ENCODE measurements at regions not wholly inside any gene's neighbourhood (a gene's known extent, or its start where the extent isn't known, plus 50 kb on each side); places are given as distances from the start of the nearest gene placed in this dataset.

GRCh38 chr1:88398338-88398737, 285.7 kb upstream of the PKN2 start:
- no peak overlapping the region for H3K27ac Mint-ChIP-seq
- H3K36me3 Mint-ChIP-seq (ENCODE audit: low read depth): no peaks in the 10 kb centered on the region
- no peaks in the 10 kb centered on the region for H3K27me3 Mint-ChIP-seq (ENCODE audit: insufficient read depth)
- peaks cover 40% of the 10 kb centered on the region for H3K9me3 Mint-ChIP-seq
- no peak for DNase-seq
- no peaks in the 10 kb centered on the region for H3K4me1 Mint-ChIP-seq (ENCODE audit: low read depth)
- no peak overlapping the region for H3K4me3 Mint-ChIP-seq
- TF ChIP-seq, protein P1, sequence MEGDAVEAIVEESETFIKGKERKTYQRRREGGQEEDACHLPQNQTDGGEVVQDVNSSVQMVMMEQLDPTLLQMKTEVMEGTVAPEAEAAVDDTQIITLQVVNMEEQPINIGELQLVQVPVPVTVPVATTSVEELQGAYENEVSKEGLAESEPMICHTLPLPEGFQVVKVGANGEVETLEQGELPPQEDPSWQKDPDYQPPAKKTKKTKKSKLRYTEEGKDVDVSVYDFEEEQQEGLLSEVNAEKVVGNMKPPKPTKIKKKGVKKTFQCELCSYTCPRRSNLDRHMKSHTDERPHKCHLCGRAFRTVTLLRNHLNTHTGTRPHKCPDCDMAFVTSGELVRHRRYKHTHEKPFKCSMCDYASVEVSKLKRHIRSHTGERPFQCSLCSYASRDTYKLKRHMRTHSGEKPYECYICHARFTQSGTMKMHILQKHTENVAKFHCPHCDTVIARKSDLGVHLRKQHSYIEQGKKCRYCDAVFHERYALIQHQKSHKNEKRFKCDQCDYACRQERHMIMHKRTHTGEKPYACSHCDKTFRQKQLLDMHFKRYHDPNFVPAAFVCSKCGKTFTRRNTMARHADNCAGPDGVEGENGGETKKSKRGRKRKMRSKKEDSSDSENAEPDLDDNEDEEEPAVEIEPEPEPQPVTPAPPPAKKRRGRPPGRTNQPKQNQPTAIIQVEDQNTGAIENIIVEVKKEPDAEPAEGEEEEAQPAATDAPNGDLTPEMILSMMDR (IDR thresholded peaks at IDR 0.05): no peak

- TF ChIP-seq, protein P1 (IDR thresholded peaks at IDR 0.05): no peak
- no peak for DNase-seq
- Mint-ChIP-seq H3K9me3 (peaks cover 42% of the 10 kb centered on the region), H3K36me3 (ENCODE audit: low read depth) (no peaks in the 10 kb centered on the region), H3K4me1 (ENCODE audit: low read depth) (no peaks in the 10 kb centered on the region), H3K27ac (no peak overlapping the region), H3K27me3 (ENCODE audit: insufficient read depth) (no peaks in the 10 kb centered on the region), H3K4me3 (no peak overlapping the region)
These were observed 284.4 kb upstream of the PKN2 start for GRCh38 chr1:88399690-88400089.

DNA sequence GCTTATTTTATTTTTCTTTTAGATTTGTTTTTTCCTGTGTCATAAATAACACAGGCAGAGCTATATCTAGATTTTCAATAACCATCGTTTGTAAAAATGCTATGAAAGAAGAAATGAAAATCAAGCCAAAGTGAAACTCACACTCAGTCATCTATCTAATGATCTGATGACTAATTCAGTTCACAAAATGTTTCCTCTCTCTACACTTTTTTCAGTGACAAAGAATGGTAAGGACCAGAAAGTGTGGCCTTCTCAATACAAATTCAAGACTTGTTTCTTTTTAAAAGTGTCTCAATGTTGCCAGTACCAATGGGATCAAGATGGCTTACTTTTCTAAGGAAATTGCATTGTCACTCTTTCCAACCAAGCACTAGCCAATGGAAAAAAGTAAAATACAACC, 282.8 kb upstream of the PKN2 start:
- Mint-ChIP-seq H3K36me3 (ENCODE audit: low read depth) (no peaks in the 10 kb centered on the region), H3K4me3 (no peak overlapping the region), H3K27ac (no peak overlapping the region), H3K27me3 (ENCODE audit: insufficient read depth) (no peaks in the 10 kb centered on the region), H3K4me1 (ENCODE audit: low read depth) (no peaks in the 10 kb centered on the region), H3K9me3 (peaks cover 42% of the 10 kb centered on the region)
- no peak for DNase-seq
- TF ChIP-seq, protein P1 (IDR thresholded peaks at IDR 0.05): no peak

DNA sequence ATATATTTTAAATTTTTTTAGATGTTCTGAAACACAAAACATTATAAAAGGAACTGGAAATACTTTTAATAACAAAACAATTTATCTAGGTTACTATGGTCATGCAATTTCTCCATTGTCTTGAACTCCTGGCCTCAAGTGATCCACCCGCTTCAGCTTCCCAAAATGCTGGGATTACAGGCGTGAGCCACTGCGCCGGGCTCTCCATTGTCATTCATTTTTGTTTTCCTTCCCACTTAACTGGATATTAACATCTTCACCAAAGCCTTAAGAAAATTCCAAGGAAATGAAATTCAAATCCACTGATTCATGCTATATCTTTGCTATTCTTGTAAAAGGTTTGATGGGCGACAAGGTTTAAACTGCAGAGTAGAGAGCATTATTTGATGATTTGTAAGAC, 279.5 kb upstream of the PKN2 start:
- TF ChIP-seq, protein P1 (IDR thresholded peaks at IDR 0.05): no peak
- DNase-seq: no peak
- Mint-ChIP-seq H3K4me1 (ENCODE audit: low read depth) (no peaks in the 10 kb centered on the region), H3K27ac (no peak overlapping the region), H3K36me3 (ENCODE audit: low read depth) (no peaks in the 10 kb centered on the region), H3K9me3 (peaks cover 41% of the 10 kb centered on the region), H3K27me3 (ENCODE audit: insufficient read depth) (no peaks in the 10 kb centered on the region), H3K4me3 (no peak overlapping the region)

GRCh38 chr1:88407248-88407647, 276.8 kb upstream of the PKN2 start:
- H3K9me3 Mint-ChIP-seq: peaks cover 34% of the 10 kb centered on the region
- TF ChIP-seq, protein P1 (IDR thresholded peaks at IDR 0.05): no peak
- no peaks in the 10 kb centered on the region for H3K36me3 Mint-ChIP-seq (ENCODE audit: low read depth)
- H3K27ac Mint-ChIP-seq: no peak overlapping the region
- no peaks in the 10 kb centered on the region for H3K27me3 Mint-ChIP-seq (ENCODE audit: insufficient read depth)
- no peaks in the 10 kb centered on the region for H3K4me1 Mint-ChIP-seq (ENCODE audit: low read depth)
- DNase-seq: no peak
- no peak overlapping the region for H3K4me3 Mint-ChIP-seq

DNA sequence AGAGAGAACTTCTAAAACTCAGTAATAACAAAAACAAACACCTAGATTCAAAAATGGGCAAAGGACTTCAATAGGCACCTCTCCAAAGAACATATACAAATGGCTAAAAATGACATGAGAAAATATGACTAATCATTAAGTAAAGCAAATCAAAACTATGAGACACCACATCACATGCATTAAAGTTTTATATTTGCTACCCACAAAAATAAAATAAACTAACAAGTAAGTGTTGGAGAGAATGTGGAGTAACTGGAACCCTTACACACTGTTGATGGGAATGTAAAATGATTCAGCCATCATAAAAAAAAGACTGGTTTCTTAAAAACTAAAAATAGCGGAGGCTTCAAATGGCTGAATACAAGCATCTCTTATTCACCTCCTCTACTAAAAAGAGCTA, 262.1 kb upstream of the PKN2 start:
- TF ChIP-seq, protein P1 (IDR thresholded peaks at IDR 0.05): no peak
- Mint-ChIP-seq H3K36me3 (ENCODE audit: low read depth) (peaks cover 8% of the 10 kb centered on the region; the same call in 1 of the 2 replicates), H3K27me3 (ENCODE audit: insufficient read depth) (peaks cover 2% of the 10 kb centered on the region), H3K27ac (no peak overlapping the region), H3K4me1 (ENCODE audit: low read depth) (no peaks in the 10 kb centered on the region), H3K9me3 (peaks cover 70% of the 10 kb centered on the region), H3K4me3 (no peak overlapping the region)
- no peak for DNase-seq
